Endothelial cell of umbilical vein (primary cell): ENCODE measurements at regions not wholly inside any gene's neighbourhood (a gene's known extent, or its start where the extent isn't known, plus 50 kb on each side); places are given as distances from the start of the nearest gene placed in this dataset.
A peak's percentile ranks its signal among the peaks of the same experiment; 100 is the strongest.

Experiments used
- BruUV-seq: library from RNA; stranded (reverse); fragments of 400-500 nt; replicated peaks from 2 replicates; lab custom pipeline; 2021; lab: Mats Ljungman, UMichigan
- CTCF ChIA-PET: fragments of 300-600, 350-600 bp; sonication (Branson Sonifier 250); formaldehyde crosslinking; loops from one replicate; lab custom pipeline; 2021; ENCODE audit warnings: antibody characterized with exemption, inconsistent platforms; lab: Charles Lee
- POLR2A ChIA-PET: fragments of 300-600, 350-600 bp; sonication (Branson Sonifier 250); formaldehyde crosslinking; loops from one replicate; lab custom pipeline; 2021; ENCODE audit warnings: antibody characterized with exemption, inconsistent platforms; lab: Charles Lee
- DNase-seq: peaks from one replicate; pipeline ENCODE4 v3.0.0-alpha.2; 2011; ENCODE audit warnings: low read depth, low spot score
- FAIRE-seq: peaks from 2 replicates; lab custom pipeline; 2011; peaks lifted over from hg19 to GRCh38; lab: Jason Lieb, UNC
- H2AFZ ChIP-seq: 2 replicates; pipeline ENCODE4 v1.6.0; 2012; ENCODE audit warnings: low read depth, low read length, control low read depth, inconsistent platforms
- H3K27ac ChIP-seq: 2 replicates; pipeline ENCODE4 v1.5.1; 2011; ENCODE audit warnings: low read depth, mild to moderate bottlenecking, control low read depth, low read length, moderate library complexity; ENCODE audit not compliant: insufficient read depth
- H3K27me3 ChIP-seq, 2 experiments: 2 replicates each; pipeline versions ENCODE4 v1.6.0 to v1.6.1; 2011; ENCODE audit warnings: low read length in 2 of 2, mixed read lengths in 1 of 2; ENCODE audit not compliant: control insufficient read depth in 2 of 2, insufficient read depth in 2 of 2
- H3K36me3 ChIP-seq, 2 experiments: 2 replicates in 1 of 2; 3 replicates in 1 of 2; pipeline ENCODE4 v1.5.1; 2011; ENCODE audit warnings: low read length in 2 of 2, mild to moderate bottlenecking in 1 of 2, moderate library complexity in 1 of 2; ENCODE audit not compliant: control insufficient read depth in 2 of 2, insufficient read depth in 2 of 2; ENCODE audit errors: extremely low read depth in 1 of 2
- H3K4me1 ChIP-seq: 3 replicates; pipeline ENCODE4 v1.5.1; 2011; ENCODE audit warnings: mild to moderate bottlenecking, low read length; ENCODE audit not compliant: control insufficient read depth, insufficient read depth; ENCODE audit errors: extremely low read depth
- H3K4me2 ChIP-seq: 2 replicates; pipeline ENCODE4 v1.6.1; 2011; ENCODE audit warnings: low read length, control low read depth, mixed read lengths; ENCODE audit not compliant: insufficient read depth
- H3K4me3 ChIP-seq, 3 experiments: fragments of 200-600 bp in 1 of 3; sonication (generic), shearing (Covaris generic) in 1 of 3; replicated peaks in 1 of 3; 2 replicates each; pipeline ENCODE4 v1.5.1; 2011 to 2016; ENCODE audit warnings: control low read depth in 3 of 3, low read length in 3 of 3, mild to moderate bottlenecking in 2 of 3, inconsistent platforms in 1 of 3, low read depth in 1 of 3, moderate library complexity in 1 of 3; ENCODE audit not compliant: insufficient read depth in 1 of 3
- H3K79me2 ChIP-seq: 2 replicates; pipeline ENCODE4 v1.6.0; 2012; ENCODE audit warnings: low read length, inconsistent platforms; ENCODE audit not compliant: control insufficient read depth, insufficient read depth
- H3K9ac ChIP-seq: replicated peaks from 2 replicates; pipeline ENCODE3; 2011; ENCODE audit warnings: low read length, control low read depth; ENCODE audit not compliant: insufficient read depth; ENCODE audit errors: extremely low read depth
- H3K9me1 ChIP-seq: replicated peaks from 3 replicates; pipeline ENCODE4 v1.6.0; 2011; ENCODE audit warnings: mild to moderate bottlenecking, low read length; ENCODE audit not compliant: control insufficient read depth, insufficient read depth; ENCODE audit errors: extremely low read depth
- H3K9me3 ChIP-seq: replicated peaks from 2 replicates; pipeline ENCODE4 v1.5.1; 2012; ENCODE audit warnings: low read length, inconsistent platforms; ENCODE audit not compliant: control insufficient read depth, insufficient read depth
- H4K20me1 ChIP-seq: replicated peaks from 2 replicates; pipeline ENCODE3; 2011; ENCODE audit warnings: mild to moderate bottlenecking, low read length; ENCODE audit not compliant: control insufficient read depth, insufficient read depth; ENCODE audit errors: extremely low read depth
- EZH2 ChIP-seq: IDR thresholded peaks from 2 replicates; pipeline ENCODE4 v1.6.1; 2012; ENCODE audit warnings: borderline replicate concordance, low read depth, mild to moderate bottlenecking, moderate library complexity, low read length, inconsistent platforms; ENCODE audit not compliant: severe bottlenecking
- FOS ChIP-seq: IDR thresholded peaks from 2 replicates; pipeline ENCODE4 v1.6.1; 2011; ENCODE audit warnings: mild to moderate bottlenecking, low read length, moderate library complexity, borderline replicate concordance; ENCODE audit not compliant: insufficient read depth
- GATA2 ChIP-seq: IDR thresholded peaks from 2 replicates; pipeline ENCODE4 v1.7.0; 2011; ENCODE audit warnings: low read depth, mild to moderate bottlenecking, moderate library complexity, mixed read lengths, low read length; ENCODE audit not compliant: insufficient read length, insufficient read depth
- JUN ChIP-seq: IDR thresholded peaks from 2 replicates; pipeline ENCODE4 v1.6.1; 2011; ENCODE audit warnings: borderline replicate concordance, low read depth; ENCODE audit not compliant: insufficient read length, insufficient read depth
- MYC ChIP-seq: IDR thresholded peaks from one replicate; pipeline ENCODE4 v1.6.1; 2011; ENCODE audit warnings: mild to moderate bottlenecking, low read depth, low read length
- POLR2A ChIP-seq: IDR thresholded peaks from 2 replicates; pipeline ENCODE4 v1.6.1; 2012; ENCODE audit warnings: low read depth, mild to moderate bottlenecking, control low read depth, low read length
- POLR2AphosphoS5 ChIP-seq: IDR thresholded peaks from 2 replicates; pipeline ENCODE4 v1.6.1; 2012; ENCODE audit warnings: low read depth, mild to moderate bottlenecking, control low read depth, low read length, moderate library complexity; ENCODE audit not compliant: insufficient read depth
- dilution Hi-C: fragments of 300-500 bp; cut with MboI; formaldehyde crosslinking; loops from one replicate; pipeline ENCODE4 v1.15.0; 2019; ENCODE audit warnings: low sequenced_read_pairs; ENCODE audit not compliant: extremely low pct_ligation_motif_present
- intact Hi-C: fragments of 100-400 bp; cut with micrococcal nuclease; formaldehyde crosslinking; loops from one replicate; pipeline ENCODE4 v1.10.0; 2022
- TF ChIP-seq, protein P1 (sequence below): IDR thresholded peaks from 2 replicates; pipeline ENCODE4 v1.6.1; 2011; ENCODE audit not compliant: insufficient read depth, insufficient read length
- TF ChIP-seq, protein P2 (sequence below), 2 donors: IDR thresholded peaks; 1 replicate in 1 of 2; 2 replicates in 1 of 2; pipeline ENCODE4 v1.5.1; 2011; ENCODE audit warnings: low read length in 2 of 2, mild to moderate bottlenecking in 2 of 2, moderate library complexity in 2 of 2, control low read depth in 1 of 2, inconsistent platforms in 1 of 2, low read depth in 1 of 2; ENCODE audit not compliant: insufficient read depth in 1 of 2; ENCODE audit errors: extremely low read depth in 1 of 2

DNA sequence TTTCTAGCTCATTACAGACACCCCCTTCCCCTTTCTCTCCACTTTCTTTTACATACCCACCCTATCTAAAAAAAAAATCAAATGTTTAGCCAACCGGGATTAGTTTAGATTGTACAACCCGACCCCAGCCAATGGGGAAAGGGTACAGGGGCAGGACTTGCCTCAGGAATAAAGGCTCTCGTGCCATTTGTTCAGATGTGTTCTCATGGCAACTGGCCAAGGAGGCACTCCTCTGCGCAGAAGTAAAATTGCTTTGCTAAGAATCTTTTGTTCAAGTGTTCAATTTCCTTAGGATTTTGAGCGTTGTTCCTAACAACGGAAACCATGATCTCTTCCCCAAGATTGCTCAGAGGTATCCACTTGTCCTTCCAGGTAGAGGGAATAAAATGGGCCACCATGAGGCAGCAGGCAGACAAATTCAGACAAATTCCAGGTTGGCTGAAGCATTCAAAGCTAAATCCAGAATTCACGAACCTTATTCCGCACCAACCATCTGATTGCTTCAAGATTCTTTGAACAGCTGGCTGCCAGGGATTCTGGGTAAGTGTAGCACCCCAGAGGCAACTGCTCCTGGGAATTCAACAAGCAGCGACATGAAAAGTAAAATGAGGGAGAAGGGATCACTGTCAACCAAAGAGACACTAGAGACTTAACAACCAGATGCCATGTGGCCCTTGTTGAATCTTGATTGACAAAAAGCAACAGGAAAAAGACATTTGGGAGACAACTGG, 431.8 kb downstream of the PREX1 start:
- Histone ChIP-seq H3K27me3 (peaks cover 0 to 2% of the 10 kb centered on the region in 2 experiments), H3K9me1 (no peaks in the 10 kb centered on the region), H3K4me3 (no peak overlapping the region), H3K4me1 (no peaks in the 10 kb centered on the region), H3K9ac (no peak overlapping the region), H3K9me3 (no peaks in the 10 kb centered on the region), H3K79me2 (no peaks in the 10 kb centered on the region), H3K4me2 (no peak overlapping the region), H3K36me3 (no peaks in the 10 kb centered on the region), H4K20me1 (no peaks in the 10 kb centered on the region), H3K27ac (no peak overlapping the region), H2AFZ (no peak overlapping the region)
- BruUV-seq: no TSS peak
- TF ChIP-seq FOS: no peak
- no peak for TF ChIP-seq JUN
- TF ChIP-seq MYC: no peak
- TF ChIP-seq, protein P1, sequence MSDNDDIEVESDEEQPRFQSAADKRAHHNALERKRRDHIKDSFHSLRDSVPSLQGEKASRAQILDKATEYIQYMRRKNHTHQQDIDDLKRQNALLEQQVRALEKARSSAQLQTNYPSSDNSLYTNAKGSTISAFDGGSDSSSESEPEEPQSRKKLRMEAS: no peak
- TF ChIP-seq POLR2A: no peak
- no peak for TF ChIP-seq GATA2
- TF ChIP-seq, protein P2, sequence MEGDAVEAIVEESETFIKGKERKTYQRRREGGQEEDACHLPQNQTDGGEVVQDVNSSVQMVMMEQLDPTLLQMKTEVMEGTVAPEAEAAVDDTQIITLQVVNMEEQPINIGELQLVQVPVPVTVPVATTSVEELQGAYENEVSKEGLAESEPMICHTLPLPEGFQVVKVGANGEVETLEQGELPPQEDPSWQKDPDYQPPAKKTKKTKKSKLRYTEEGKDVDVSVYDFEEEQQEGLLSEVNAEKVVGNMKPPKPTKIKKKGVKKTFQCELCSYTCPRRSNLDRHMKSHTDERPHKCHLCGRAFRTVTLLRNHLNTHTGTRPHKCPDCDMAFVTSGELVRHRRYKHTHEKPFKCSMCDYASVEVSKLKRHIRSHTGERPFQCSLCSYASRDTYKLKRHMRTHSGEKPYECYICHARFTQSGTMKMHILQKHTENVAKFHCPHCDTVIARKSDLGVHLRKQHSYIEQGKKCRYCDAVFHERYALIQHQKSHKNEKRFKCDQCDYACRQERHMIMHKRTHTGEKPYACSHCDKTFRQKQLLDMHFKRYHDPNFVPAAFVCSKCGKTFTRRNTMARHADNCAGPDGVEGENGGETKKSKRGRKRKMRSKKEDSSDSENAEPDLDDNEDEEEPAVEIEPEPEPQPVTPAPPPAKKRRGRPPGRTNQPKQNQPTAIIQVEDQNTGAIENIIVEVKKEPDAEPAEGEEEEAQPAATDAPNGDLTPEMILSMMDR (IDR thresholded peaks at IDR 0.05; ENCODE audit: extremely low read depth in 1 of 2, insufficient read depth in 1 of 2, low read depth in 1 of 2, low read length in 2 of 2): no peak
- no peak for TF ChIP-seq POLR2AphosphoS5
- TF ChIP-seq EZH2: no peak
- intact Hi-C loops (no loop called here), dilution Hi-C loops (no loop called here)
- ChIA-PET CTCF (no interaction called here), POLR2A (no interaction called here)
- DNase-seq (no peak), FAIRE-seq (peak; percentile 15)
